HFFc6 (cell line): ENCODE measurements at regions not wholly inside any gene's neighbourhood (a gene's known extent, or its start where the extent isn't known, plus 50 kb on each side); places are given as distances from the start of the nearest gene placed in this dataset.
"Not testable (repeated sequence)": the region's sequence is repeated elsewhere in the genome, so short reads cannot be mapped to it uniquely, and the experiment has no call there.

Experiments used
- DNase-seq: peaks from one replicate; pipeline ENCODE4 v3.0.0-alpha.2; 2018
- H3K27ac Mint-ChIP-seq: 2 replicates; pipeline ENCODE4 v1.8.0; 2020; ENCODE audit warnings: mild to moderate bottlenecking, mixed read lengths
- H3K27me3 Mint-ChIP-seq: 2 replicates; pipeline ENCODE4 v1.8.0; 2021; ENCODE audit warnings: mild to moderate bottlenecking, moderate library complexity, mixed read lengths; ENCODE audit not compliant: insufficient read depth
- H3K36me3 Mint-ChIP-seq: 2 replicates; pipeline ENCODE4 v1.8.0; 2021; ENCODE audit warnings: low read depth, mixed read lengths
- H3K4me1 Mint-ChIP-seq: 2 replicates; pipeline ENCODE4 v1.8.0; 2020; ENCODE audit warnings: low read depth, mixed read lengths
- H3K4me3 Mint-ChIP-seq: 2 replicates; pipeline ENCODE4 v1.8.0; 2020; ENCODE audit warnings: mild to moderate bottlenecking, moderate library complexity, mixed read lengths
- H3K9me3 Mint-ChIP-seq: 2 replicates; pipeline ENCODE4 v1.8.0; 2020; ENCODE audit warnings: mild to moderate bottlenecking, mixed read lengths
- TF ChIP-seq, protein P1 (sequence below): fragments of 200-600 bp; sonication (generic); IDR thresholded peaks from 2 replicates; pipeline ENCODE4 v1.5.0; 2021; ENCODE audit warnings: antibody characterized with exemption, mild to moderate bottlenecking

- Mint-ChIP-seq H3K36me3 (no peaks in the 10 kb centered on the region), H3K4me3 (peak overlapping the region; percentile 79; the same call in 1 of the 2 replicates), H3K27me3 (peaks cover 3% of the 10 kb centered on the region), H3K9me3 (peaks cover 17% of the 10 kb centered on the region; the same call in 1 of the 2 replicates), H3K27ac (peak overlapping the region; percentile 71), H3K4me1 (peaks cover 14% of the 10 kb centered on the region)
- DNase-seq = no peak
- TF ChIP-seq, protein P1, sequence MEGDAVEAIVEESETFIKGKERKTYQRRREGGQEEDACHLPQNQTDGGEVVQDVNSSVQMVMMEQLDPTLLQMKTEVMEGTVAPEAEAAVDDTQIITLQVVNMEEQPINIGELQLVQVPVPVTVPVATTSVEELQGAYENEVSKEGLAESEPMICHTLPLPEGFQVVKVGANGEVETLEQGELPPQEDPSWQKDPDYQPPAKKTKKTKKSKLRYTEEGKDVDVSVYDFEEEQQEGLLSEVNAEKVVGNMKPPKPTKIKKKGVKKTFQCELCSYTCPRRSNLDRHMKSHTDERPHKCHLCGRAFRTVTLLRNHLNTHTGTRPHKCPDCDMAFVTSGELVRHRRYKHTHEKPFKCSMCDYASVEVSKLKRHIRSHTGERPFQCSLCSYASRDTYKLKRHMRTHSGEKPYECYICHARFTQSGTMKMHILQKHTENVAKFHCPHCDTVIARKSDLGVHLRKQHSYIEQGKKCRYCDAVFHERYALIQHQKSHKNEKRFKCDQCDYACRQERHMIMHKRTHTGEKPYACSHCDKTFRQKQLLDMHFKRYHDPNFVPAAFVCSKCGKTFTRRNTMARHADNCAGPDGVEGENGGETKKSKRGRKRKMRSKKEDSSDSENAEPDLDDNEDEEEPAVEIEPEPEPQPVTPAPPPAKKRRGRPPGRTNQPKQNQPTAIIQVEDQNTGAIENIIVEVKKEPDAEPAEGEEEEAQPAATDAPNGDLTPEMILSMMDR = no peak
These were observed 57.6 kb upstream of the ZNF527 start for GRCh38 chr19:37313335-37313627.

DNA sequence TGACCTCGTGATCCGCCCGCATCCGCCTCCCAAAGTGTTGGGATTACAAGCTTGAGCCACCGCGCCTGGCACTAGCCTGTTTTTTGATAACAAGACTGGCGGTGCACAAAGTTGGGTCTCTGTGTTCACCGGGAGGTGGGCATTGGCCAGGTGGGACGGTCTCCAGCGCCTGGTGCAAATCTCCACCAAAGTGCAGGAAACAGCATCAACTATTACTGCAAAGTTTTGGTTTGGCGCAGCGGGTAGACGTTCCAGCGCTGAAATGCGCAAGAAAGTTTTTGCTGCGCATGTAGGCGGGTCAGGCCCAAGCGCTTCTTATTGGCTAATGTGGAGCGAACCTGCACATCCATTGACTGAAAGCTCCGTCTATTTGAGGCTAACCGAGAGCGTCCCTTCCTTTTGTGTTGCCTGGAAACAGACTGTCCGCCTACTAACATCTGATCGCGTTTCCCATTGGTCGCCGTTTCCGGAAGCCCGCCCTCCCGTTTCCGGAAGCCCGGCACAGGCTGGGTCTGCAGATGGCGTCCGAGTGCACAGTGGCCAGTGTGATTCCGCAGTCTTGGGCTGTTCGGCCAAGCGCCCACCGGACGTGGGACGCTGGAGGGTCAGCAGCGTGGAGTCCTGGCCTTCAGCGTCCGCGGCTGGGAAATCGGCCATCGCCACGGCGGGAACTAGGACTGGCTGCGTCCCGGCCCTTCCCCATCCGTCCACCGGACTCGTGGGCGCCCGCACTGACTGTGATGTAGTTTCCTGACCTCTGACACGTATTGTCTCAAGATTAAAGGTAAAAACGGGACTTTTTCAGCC, 53.3 kb upstream of the ZNF527 start:
- peaks cover 27% of the 10 kb centered on the region for H3K9me3 Mint-ChIP-seq
- peaks cover 3% of the 10 kb centered on the region for H3K27me3 Mint-ChIP-seq
- peak overlapping the region; percentile 95 for H3K27ac Mint-ChIP-seq

GRCh38 chr19:37320988-37321387, 49.9 kb upstream of the ZNF527 start:
- Mint-ChIP-seq H3K4me1 (peaks cover 12% of the 10 kb centered on the region), H3K36me3 (peaks cover 46% of the 10 kb centered on the region), H3K9me3 (peaks cover 14% of the 10 kb centered on the region)
- H3K27ac Mint-ChIP-seq, H3K27me3 Mint-ChIP-seq, DNase-seq, H3K4me3 Mint-ChIP-seq: not testable (repeated sequence)

More for the DNA sequence above, 53.3 kb upstream of the ZNF527 start:
- DNase-seq = peak; percentile 99
- Mint-ChIP-seq H3K4me1 (peaks cover 22% of the 10 kb centered on the region), H3K4me3 (peak overlapping the region; percentile 98), H3K36me3 (peaks cover 34% of the 10 kb centered on the region)
- TF ChIP-seq, protein P1 = peak; percentile 64
